ENCODE measurements at regions not wholly inside any gene's neighbourhood (a gene's known extent, or its start where the extent isn't known, plus 50 kb on each side); places are given as distances from the start of the nearest gene placed in this dataset.

GRCh38 chr5:96219580-96220281 is 213.3 kb downstream of the PCSK1 start:
- no peak for FAIRE-seq
- H2BK12ac ChIP-seq (ENCODE audit: low read depth, low read length): no peak overlapping the region
- H3K56ac ChIP-seq (replicated peaks; ENCODE audit: insufficient read length, low read depth, low read length): no peak overlapping the region
- H4K91ac ChIP-seq (replicated peaks; ENCODE audit: insufficient read length, low read length): no peak overlapping the region
- no peak overlapping the region for H3K14ac ChIP-seq (ENCODE audit: insufficient read length)
- H2AK5ac ChIP-seq (ENCODE audit: low read depth, low read length): no peak overlapping the region
- no peak overlapping the region for H2BK20ac ChIP-seq (ENCODE audit: low read length)
- no peak overlapping the region for H3K4ac ChIP-seq (replicated peaks; ENCODE audit: insufficient read length, low read depth, low read length)
- H3K4me1 ChIP-seq (replicated peaks in 1 of 4; ENCODE audit: control insufficient read depth in 3 of 4, insufficient read depth in 4 of 4, low read length in 3 of 4): peaks cover 0 to 3% (median 0%) of the 10 kb centered on the region in 4 experiments; a peak in 1 of 7 replicates
- H3K4me3 ChIP-seq (ENCODE audit: extremely low read depth in 1 of 4, insufficient read depth in 2 of 4, low read depth in 3 of 4, low read length in 4 of 4): no peak overlapping the region
- WGBS, 2 experiments (ENCODE audit: extremely low coverage in 1 of 2, insufficient coverage in 1 of 2, insufficient read length in 1 of 2, insufficient replicate concordance in 2 of 2, low coverage in 1 of 2, low lambda C conversion rate in 2 of 2, missing lambda C conversion rate in 1 of 2): 77% methylated on average over 4 of the region's 4 CpGs; no CpG with 5 or more reads in 1 of the 2 experiments
- no peak overlapping the region for H3K9ac ChIP-seq (replicated peaks in 1 of 4; ENCODE audit: extremely low read depth in 1 of 4, low read depth in 3 of 4, low read length in 3 of 4)
- no peaks in the 10 kb centered on the region for H3K27me3 ChIP-seq (replicated peaks in 1 of 4; ENCODE audit: control insufficient read depth in 3 of 4, extremely low read depth in 1 of 4, insufficient read depth in 3 of 4, low read length in 3 of 4)
- H3K4me2 ChIP-seq (ENCODE audit: insufficient read depth in 1 of 2, low read depth in 2 of 2, low read length in 2 of 2): no peak overlapping the region
- no peak overlapping the region for H2BK120ac ChIP-seq (replicated peaks; ENCODE audit: low read depth, low read length)
- H3K79me2 ChIP-seq (ENCODE audit: control insufficient read depth in 1 of 2, insufficient read depth in 2 of 2, low read length in 2 of 2): no peaks in the 10 kb centered on the region
- no peak overlapping the region for H3K23ac ChIP-seq (ENCODE audit: insufficient read length)
- DNase-seq (ENCODE audit: low read depth in 1 of 2, low spot score in 2 of 2): no peak
- H2BK5ac ChIP-seq (ENCODE audit: low read depth, low read length): no peak overlapping the region
- H3K18ac ChIP-seq (ENCODE audit: extremely low read depth, low read length): no peak overlapping the region
- H2BK15ac ChIP-seq (ENCODE audit: low read length): peak overlapping the region; percentile 48; the same call in 1 of the 2 replicates
- no peaks in the 10 kb centered on the region for H4K20me1 ChIP-seq (replicated peaks in 1 of 2; ENCODE audit: control insufficient read depth in 1 of 2, insufficient read depth in 2 of 2, low read length in 2 of 2)
- POLR2A ChIA-PET (ENCODE audit: partially characterized antibody): no interaction called here
- peak overlapping the region; percentile 90 for H2AFZ ChIP-seq (ENCODE audit: low read length)
- no peaks in the 10 kb centered on the region for H3K36me3 ChIP-seq (ENCODE audit: control insufficient read depth in 2 of 4, insufficient read depth in 4 of 4, low read length in 3 of 4)
- CTCF ChIA-PET (ENCODE audit: partially characterized antibody): interaction anchor here (0.5 to 0.8 kb wide), 3 partner anchors 16 to 956 kb away, joined by 3 to 4 read pairs (median 3); no protein-coding TSS in a partner anchor
- no peaks in the 10 kb centered on the region; the same call in 1 of the 2 replicates for H3K23me2 ChIP-seq (ENCODE audit: low read depth, low read length)
- no peak overlapping the region for H4K8ac ChIP-seq (ENCODE audit: extremely low read depth, insufficient read depth, low read length)
- no peaks in the 10 kb centered on the region for H3K79me1 ChIP-seq (ENCODE audit: low read depth, low read length)
- no peak overlapping the region for H3K27ac ChIP-seq (ENCODE audit: low read depth, low read length)
- H3K9me3 ChIP-seq (ENCODE audit: insufficient read depth in 2 of 2, low read depth in 1 of 2, low read length in 1 of 2): no peaks in the 10 kb centered on the region; a peak in 1 of 4 replicates
- H4K5ac ChIP-seq (ENCODE audit: insufficient read length, low read depth, low read length): no peak overlapping the region
- TF ChIP-seq CHD1 (IDR thresholded peaks at IDR 0.05; ENCODE audit: low read depth, low read length): no peak
- TF ChIP-seq BRCA1 (IDR thresholded peaks at IDR 0.05; ENCODE audit: low read depth, low read length): no peak
- TF ChIP-seq TAF7 (optimal IDR thresholded peaks at IDR 0.05; ENCODE audit: borderline replicate concordance, low read depth, low read length): no peak
- TF ChIP-seq GTF2F1 (IDR thresholded peaks at IDR 0.05; ENCODE audit: borderline replicate concordance, low read depth, low read length): no peak
- TF ChIP-seq SP1 (IDR thresholded peaks at IDR 0.05; ENCODE audit: low read depth, low read length): no peak
- TF ChIP-seq ASH2L (IDR thresholded peaks at IDR 0.05; ENCODE audit: low read length): no peak
- no peak for TF ChIP-seq BACH1 (IDR thresholded peaks at IDR 0.05; ENCODE audit: low read length)
- no peak for TF ChIP-seq SAP30 (IDR thresholded peaks at IDR 0.05; ENCODE audit: insufficient read depth, insufficient replicate concordance, low read length)
- no peak for TF ChIP-seq SIRT6 (IDR thresholded peaks at IDR 0.05; ENCODE audit: low read length)
- TF ChIP-seq KDM1A (IDR thresholded peaks at IDR 0.05; ENCODE audit: borderline replicate concordance, low read length): no peak
- no peak for TF ChIP-seq SRF (IDR thresholded peaks at IDR 0.05; ENCODE audit: low read depth, low read length)
- no peak for TF ChIP-seq SUZ12 (IDR thresholded peaks at IDR 0.05; ENCODE audit: low read length)
- no peak for TF ChIP-seq GABPA (IDR thresholded peaks at IDR 0.05; ENCODE audit: borderline replicate concordance, insufficient read depth, low read length)
- TF ChIP-seq SIN3A (conservative IDR thresholded peaks at IDR 0.05 in 1 of 2, IDR thresholded peaks at IDR 0.05 in 1 of 2; ENCODE audit: low read depth in 1 of 2, low read length in 2 of 2): no peak

Data from H1 (cell line).